ENCODE measurements at regions not wholly inside any gene's neighbourhood (a gene's known extent, or its start where the extent isn't known, plus 50 kb on each side); places are given as distances from the start of the nearest gene placed in this dataset.

GRCh38 chr5:112552216-112552615, 133.1 kb upstream of the EPB41L4A start:
- Histone ChIP-seq H3K27me3 (no peaks in the 10 kb centered on the region), H3K4me3 (no peak overlapping the region), H3K4me1 (peaks cover 0 to 32% (median 12%) of the 10 kb centered on the region in 9 donors), H3K9me3 (no peaks in the 10 kb centered on the region), H3K27ac (no peak overlapping the region), H3K36me3 (no peaks in the 10 kb centered on the region)
- TF ChIP-seq, protein P1, sequence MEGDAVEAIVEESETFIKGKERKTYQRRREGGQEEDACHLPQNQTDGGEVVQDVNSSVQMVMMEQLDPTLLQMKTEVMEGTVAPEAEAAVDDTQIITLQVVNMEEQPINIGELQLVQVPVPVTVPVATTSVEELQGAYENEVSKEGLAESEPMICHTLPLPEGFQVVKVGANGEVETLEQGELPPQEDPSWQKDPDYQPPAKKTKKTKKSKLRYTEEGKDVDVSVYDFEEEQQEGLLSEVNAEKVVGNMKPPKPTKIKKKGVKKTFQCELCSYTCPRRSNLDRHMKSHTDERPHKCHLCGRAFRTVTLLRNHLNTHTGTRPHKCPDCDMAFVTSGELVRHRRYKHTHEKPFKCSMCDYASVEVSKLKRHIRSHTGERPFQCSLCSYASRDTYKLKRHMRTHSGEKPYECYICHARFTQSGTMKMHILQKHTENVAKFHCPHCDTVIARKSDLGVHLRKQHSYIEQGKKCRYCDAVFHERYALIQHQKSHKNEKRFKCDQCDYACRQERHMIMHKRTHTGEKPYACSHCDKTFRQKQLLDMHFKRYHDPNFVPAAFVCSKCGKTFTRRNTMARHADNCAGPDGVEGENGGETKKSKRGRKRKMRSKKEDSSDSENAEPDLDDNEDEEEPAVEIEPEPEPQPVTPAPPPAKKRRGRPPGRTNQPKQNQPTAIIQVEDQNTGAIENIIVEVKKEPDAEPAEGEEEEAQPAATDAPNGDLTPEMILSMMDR (IDR thresholded peaks at IDR 0.05) = no peak
- whole genome bisulfite sequencing, 2 donors = 93 to 97% methylated on average over 9 of the region's 9 CpGs
- intact Hi-C loops (cut with DNase I) = loop anchor here in 9 of 10 donors (1.0 to 10.0 kb wide), 11 partner anchors 55 to 413 kb away; partner anchors contain the start of gene REEP5 (in 1 of the 9)
- DNase-seq (no peak), ATAC-seq (no peak)

GRCh38 chr5:112552791-112553190, 133.7 kb upstream of the EPB41L4A start:
- DNase-seq (no peak), ATAC-seq (no peak)
- intact Hi-C loops (cut with DNase I) = loop anchor here in 9 of 10 donors (1.0 to 10.0 kb wide), 11 partner anchors 55 to 412 kb away; partner anchors contain the start of gene REEP5 (in 1 of the 9)

DNA sequence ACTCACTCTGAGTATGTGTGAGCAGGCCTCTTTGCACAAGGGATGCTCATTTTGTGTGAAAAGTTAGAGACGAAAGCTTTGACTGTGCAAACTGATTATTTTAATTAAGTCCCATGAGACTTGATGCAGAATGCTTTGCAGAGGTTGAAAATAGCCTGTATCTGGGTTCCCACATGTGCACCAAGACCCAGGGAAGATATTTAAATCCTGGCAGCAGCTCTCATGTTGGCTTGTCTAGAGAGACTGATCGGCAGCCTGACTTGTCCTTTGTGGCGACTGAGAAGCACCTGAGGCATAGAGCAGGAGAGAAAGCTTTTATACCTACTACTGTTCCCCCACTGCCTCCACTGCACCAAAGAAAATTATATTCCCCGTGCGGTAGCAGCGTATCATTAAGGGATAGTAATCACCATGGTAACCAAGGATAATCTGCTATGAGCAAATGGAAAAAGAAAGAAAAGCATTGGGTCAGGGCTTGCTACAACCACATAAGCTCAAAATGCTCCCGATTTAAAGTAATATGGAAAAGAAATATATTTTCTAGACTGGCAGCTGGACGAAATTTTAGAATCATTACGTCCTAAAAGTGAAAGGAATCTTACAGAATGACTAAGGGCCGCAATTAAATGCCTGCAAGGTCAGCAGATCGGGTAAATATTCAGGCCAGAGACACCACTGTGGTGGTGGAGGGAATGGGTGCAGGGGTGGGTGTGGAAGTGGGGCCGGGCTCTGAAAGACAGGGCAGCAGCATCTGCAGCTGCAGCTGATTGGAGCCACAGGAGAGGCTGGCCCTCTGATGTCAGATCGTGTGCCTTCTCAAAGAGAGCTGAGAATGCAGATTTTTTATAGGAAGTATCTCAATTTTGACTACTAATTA, 135.3 kb upstream of the EPB41L4A start:
- Histone ChIP-seq H3K27ac (peak overlapping the region in 1 of 10 donors; percentile 18), H3K9me3 (no peaks in the 10 kb centered on the region), H3K4me3 (peak overlapping the region in 5 of 10 donors; percentile 20 to 27 (median 23)), H3K27me3 (no peaks in the 10 kb centered on the region), H3K36me3 (no peaks in the 10 kb centered on the region), H3K4me1 (peaks cover 0 to 18% (median 3%) of the 10 kb centered on the region in 9 donors)
- 54 to 64% methylated on average over 13 of the region's 13 CpGs for WGBS, 2 donors
- intact Hi-C loops (cut with DNase I) = loop anchor here in 9 of 10 donors (5.0 to 10.0 kb wide), 8 partner anchors 53 to 410 kb away; partner anchors contain the start of gene REEP5 (in 1 of the 9)
- peak in 7 of 8 donors; percentile 22 to 73 (median 61) for ATAC-seq
- no peak for DNase-seq
- TF ChIP-seq, protein P1 (IDR thresholded peaks at IDR 0.05) = no peak

More at GRCh38 chr5:112552791-112553190, 133.7 kb upstream of the EPB41L4A start:
- Histone ChIP-seq H3K27ac (no peak overlapping the region), H3K4me3 (no peak overlapping the region), H3K4me1 (peaks cover 0 to 29% (median 8%) of the 10 kb centered on the region in 9 donors), H3K9me3 (no peaks in the 10 kb centered on the region), H3K27me3 (no peaks in the 10 kb centered on the region), H3K36me3 (no peaks in the 10 kb centered on the region)
- TF ChIP-seq, protein P1 (IDR thresholded peaks at IDR 0.05) = no peak
- WGBS, 2 donors = 97% methylated on average over 4 of the region's 4 CpGs

GRCh38 chr5:112555197-112555596, 136.1 kb upstream of the EPB41L4A start:
- 72 to 85% methylated on average over 2 of the region's 2 CpGs for WGBS, 2 donors
- ATAC-seq (no peak), DNase-seq (no peak)
- Histone ChIP-seq H3K4me3 (no peak overlapping the region), H3K9me3 (no peaks in the 10 kb centered on the region), H3K36me3 (no peaks in the 10 kb centered on the region), H3K4me1 (peaks cover 0 to 18% (median 3%) of the 10 kb centered on the region in 9 donors), H3K27ac (peak overlapping the region in 1 of 10 donors; percentile 18), H3K27me3 (no peaks in the 10 kb centered on the region)
- TF ChIP-seq, protein P1 (IDR thresholded peaks at IDR 0.05) = no peak
- intact Hi-C loops (cut with DNase I) = loop anchor here in 5 of 10 donors (10.0 kb wide), 4 partner anchors 130 to 410 kb away; partner anchors contain the start of gene REEP5 (in 1 of the 5)
